AG08396 (cell line): ENCODE measurements at regions not wholly inside any gene's neighbourhood (a gene's known extent, or its start where the extent isn't known, plus 50 kb on each side); places are given as distances from the start of the nearest gene placed in this dataset.
"Not testable (repeated sequence)": the region's sequence is repeated elsewhere in the genome, so short reads cannot be mapped to it uniquely, and the experiment has no call there.

Experiments
- DNase-seq: peaks from one replicate; pipeline ENCODE4 v3.0.0; 2012; ENCODE audit warnings: low spot score, mixed read lengths

- DNase-seq = no peak
These were observed 524.8 kb upstream of the MAN1A1 start for GRCh38 chr6:119874381-119874780.

GRCh38 chr6:119873107-119873506 is 523.5 kb upstream of the MAN1A1 start:
- no peak for DNase-seq

- DNase-seq = no peak
These were observed 522.0 kb upstream of the MAN1A1 start for GRCh38 chr6:119871520-119871919.

- no peak for DNase-seq
These were observed 516.1 kb upstream of the MAN1A1 start for GRCh38 chr6:119865466-119866350.

GRCh38 chr6:119862719-119863118 is 513.2 kb upstream of the MAN1A1 start:
- DNase-seq = no peak

- DNase-seq = peak; percentile 4
These were observed 509.3 kb upstream of the MAN1A1 start for GRCh38 chr6:119858901-119859300.

GRCh38 chr6:119856136-119856535 is 506.6 kb upstream of the MAN1A1 start:
- DNase-seq = no peak

- DNase-seq = no peak
These were observed 499.1 kb upstream of the MAN1A1 start for GRCh38 chr6:119848696-119849095.

GRCh38 chr6:119845161-119845560 is 495.6 kb upstream of the MAN1A1 start:
- DNase-seq = no peak

GRCh38 chr6:119844387-119844786 is 494.8 kb upstream of the MAN1A1 start:
- no peak for DNase-seq

- DNase-seq = no peak
These were observed 492.6 kb upstream of the MAN1A1 start for GRCh38 chr6:119842191-119842590.

- DNase-seq = no peak
These were observed 488.5 kb upstream of the MAN1A1 start for GRCh38 chr6:119838043-119838442.

- no peak for DNase-seq
These were observed 484.9 kb upstream of the MAN1A1 start for GRCh38 chr6:119834418-119834817.

- DNase-seq = no peak
These were observed 482.9 kb upstream of the MAN1A1 start for GRCh38 chr6:119832411-119832810.

GRCh38 chr6:119830494-119831295 is 481.1 kb upstream of the MAN1A1 start:
- DNase-seq = no peak

GRCh38 chr6:119830069-119830468 is 480.5 kb upstream of the MAN1A1 start:
- no peak for DNase-seq

GRCh38 chr6:119829499-119829898 is 479.9 kb upstream of the MAN1A1 start:
- DNase-seq = not testable (repeated sequence)

GRCh38 chr6:119829006-119829405 is 479.4 kb upstream of the MAN1A1 start:
- no peak for DNase-seq

GRCh38 chr6:119821380-119821779 is 471.8 kb upstream of the MAN1A1 start:
- DNase-seq = no peak

- no peak for DNase-seq
These were observed 469.3 kb upstream of the MAN1A1 start for GRCh38 chr6:119818876-119819275.

GRCh38 chr6:119814609-119815400 is 465.2 kb upstream of the MAN1A1 start:
- no peak for DNase-seq

GRCh38 chr6:119802464-119802863 is 452.9 kb upstream of the MAN1A1 start:
- DNase-seq = no peak
